NCI-H2227 treated with DMSO at 0.1 percent for 48 hours (cell line): ENCODE measurements at regions not wholly inside any gene's neighbourhood (a gene's known extent, or its start where the extent isn't known, plus 50 kb on each side); places are given as distances from the start of the nearest gene placed in this dataset.

Experiments
- DNase-seq: peaks from one replicate; lab custom pipeline; 2025; lab: John Stamatoyannopoulos, UW

DNA sequence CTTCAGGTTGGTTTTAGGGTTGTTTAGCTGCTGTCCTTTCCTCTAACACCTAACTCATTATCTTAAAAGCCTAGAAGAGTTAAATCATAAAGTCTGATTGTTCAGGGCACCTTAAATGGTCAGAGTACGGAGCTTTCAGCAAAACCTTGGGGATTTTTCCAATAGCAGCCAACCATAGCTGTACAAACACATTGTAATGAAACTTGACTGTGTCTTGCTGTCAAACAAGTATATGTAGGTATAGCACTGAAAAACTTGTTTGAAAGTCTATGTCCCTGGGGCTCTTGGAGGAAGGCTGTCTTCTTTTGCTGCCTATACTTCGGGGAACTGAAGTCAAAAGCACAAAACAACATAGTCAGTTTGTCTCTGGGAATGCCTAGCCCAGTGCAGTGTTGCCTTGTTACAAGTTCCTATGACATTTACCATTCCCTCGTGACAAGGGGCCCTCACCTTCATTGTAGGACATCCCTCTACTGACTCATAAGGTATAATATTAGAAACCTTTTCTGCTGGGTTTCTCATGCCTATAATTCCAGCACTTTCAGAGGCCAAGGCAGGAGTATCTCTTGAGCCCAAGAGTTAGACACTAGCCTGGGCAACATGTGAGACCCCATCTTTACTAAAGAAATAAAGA lies 474.5 kb upstream of the NBEA start:
- DNase-seq = no peak

DNA sequence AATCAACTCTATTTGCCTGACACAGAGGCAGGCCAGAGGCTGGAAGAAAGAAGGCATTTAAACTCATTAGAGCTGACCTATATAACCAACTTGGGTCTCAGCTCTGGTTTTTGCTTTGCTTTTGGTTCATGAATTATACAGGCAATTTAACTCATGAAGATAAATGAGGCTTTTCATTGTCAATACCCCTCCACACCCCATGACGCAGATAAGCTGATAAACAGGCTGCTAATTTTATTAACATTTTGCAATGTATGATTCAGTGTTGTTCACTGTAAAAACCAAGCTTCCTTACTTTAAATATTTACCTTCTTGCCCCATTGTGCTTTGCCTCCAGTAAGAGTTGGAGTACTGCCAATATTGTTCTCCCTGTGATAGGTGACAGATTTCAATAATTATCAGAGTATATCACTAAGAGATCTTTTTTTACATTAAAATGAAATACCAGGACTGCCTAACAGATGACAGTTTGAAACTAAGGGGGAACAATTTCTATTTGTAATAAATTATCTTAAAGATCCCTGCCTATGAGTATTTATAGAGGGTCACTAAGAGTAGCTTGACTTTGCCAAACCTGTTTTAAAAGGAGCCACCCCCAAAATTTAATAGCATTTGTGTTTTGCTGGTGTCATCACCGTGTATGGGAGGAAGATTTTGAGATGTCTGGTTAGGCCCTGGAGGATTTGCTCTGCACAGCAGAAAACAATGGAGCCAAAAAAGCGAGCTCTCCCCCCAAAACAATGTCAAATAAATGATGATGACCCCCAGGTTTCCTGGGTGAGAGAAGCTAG lies 472.7 kb upstream of the NBEA start:
- DNase-seq = no peak

DNA sequence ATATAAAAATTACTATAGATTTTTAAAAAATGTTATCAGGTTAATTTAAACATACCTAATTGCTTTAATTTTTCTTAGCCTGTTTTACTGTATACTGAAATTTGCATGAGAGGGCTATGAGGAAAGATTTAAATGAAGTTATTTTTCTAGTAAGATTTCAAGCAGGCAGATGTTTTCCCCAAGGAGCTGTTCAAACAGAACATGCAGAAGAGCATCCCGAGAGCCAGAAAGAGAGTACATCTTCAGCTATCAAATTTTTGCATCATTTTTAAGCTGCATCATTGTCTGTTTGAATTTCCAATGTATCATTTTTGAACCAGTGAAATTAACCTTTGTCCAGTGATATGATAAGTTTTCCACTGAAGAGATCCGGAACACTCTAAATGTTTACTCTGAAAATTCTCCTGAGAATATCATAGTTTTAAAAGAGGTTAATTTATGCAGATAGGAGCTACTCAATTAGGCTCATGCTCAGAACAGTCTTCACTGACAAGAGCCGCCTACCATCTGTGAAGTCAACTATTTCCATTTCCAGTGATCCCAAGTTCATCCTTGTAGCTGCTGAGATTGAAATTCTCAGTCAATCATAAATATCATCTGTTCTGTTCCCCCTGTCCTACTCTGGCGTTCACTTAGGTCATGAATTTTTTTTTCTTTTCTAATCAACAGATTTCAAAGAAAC lies 467.7 kb upstream of the NBEA start:
- DNase-seq = no peak

DNA sequence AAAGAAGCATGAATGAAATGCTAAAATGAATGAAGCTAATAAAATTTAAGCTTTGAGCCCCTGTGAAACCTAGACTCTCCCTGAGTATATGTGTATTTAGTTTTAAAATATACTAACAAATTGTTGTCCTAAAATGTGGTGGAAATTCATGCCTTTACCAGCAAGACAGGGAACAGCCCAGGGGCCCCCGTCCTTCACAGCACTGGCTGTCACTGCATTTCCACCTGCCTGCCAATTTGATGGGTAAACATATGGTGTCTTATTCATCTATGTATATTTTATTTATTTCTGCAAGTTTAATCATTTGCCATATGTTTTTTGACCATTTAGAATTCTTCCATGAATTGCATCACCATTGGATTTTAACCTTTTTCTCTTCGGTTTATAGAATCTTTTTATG lies 463.7 kb upstream of the NBEA start:
- DNase-seq = no peak

DNA sequence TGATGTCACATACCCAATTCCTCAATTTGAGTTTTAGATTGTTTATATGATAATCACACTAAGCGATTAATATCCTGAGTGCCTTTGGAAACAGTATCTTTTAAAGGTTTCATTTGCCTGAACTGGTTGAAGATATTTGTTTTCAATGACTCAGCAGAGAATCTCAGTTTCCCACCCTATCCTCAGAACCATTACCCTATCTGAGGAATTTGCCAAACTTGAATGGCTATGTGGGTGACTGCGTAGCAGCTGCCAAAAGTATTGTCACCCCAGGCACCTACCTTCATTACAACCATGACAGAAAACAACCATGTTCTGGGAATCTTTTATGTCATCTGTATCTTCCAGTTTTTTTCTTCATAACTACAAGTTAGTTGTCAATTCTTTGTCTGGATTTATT lies 440.1 kb upstream of the NBEA start:
- no peak for DNase-seq

DNA sequence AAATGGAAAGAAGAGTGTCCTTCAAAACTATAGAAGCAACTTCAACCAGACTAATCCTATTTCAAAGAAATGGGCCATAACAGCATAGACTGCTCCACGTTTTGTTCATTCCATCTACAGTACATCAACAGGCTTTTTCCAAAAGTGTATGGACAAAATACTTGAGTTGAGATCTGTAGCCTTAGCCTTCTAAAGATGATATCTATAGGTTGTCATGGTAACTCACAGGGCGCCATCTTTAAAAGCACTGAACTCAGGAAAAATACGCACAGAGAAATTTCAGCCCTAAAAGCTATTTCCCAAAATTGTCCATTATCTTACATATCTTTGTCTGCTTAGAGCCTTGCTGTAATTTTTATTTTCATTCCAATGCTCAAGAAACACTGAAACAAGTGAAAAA lies 439.4 kb upstream of the NBEA start:
- no peak for DNase-seq

DNA sequence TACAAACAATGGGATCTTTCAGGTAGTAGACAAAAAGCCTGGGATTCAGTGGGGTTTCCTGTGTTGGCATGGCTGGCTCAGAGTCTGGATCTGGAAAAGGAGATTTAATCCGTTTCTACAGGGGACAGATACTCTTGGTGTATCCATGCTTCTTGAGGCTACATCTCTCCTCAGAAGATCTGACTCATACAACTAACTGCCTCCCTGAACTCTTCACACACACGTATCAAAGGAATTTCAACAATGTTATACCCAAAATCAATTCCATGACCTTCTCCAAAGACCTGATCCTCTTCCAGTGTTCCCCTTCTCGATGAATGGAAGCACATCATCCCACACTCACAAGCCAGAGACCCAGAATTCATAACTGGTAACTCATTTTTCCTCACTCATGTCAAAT lies 435.3 kb upstream of the NBEA start:
- DNase-seq = no peak

DNA sequence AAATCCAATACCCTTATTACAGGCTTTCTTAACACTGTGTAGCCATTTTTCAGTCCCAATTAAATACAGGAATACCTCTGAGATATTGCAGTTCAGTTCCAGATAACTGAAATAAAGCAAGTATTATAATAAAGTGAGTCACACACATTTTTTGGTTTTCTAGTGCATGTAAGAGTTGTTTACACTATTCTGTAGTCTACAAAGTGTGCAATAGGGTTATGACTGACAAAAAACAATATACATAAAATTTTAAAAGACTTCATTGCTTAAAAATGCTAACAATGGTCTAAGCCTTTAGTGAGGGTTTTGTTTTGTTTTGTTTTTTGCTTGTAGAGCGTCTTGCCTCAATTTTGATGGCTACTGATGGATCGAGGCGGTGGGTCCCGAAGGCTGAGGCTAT lies 434.4 kb upstream of the NBEA start:
- DNase-seq = no peak

DNA sequence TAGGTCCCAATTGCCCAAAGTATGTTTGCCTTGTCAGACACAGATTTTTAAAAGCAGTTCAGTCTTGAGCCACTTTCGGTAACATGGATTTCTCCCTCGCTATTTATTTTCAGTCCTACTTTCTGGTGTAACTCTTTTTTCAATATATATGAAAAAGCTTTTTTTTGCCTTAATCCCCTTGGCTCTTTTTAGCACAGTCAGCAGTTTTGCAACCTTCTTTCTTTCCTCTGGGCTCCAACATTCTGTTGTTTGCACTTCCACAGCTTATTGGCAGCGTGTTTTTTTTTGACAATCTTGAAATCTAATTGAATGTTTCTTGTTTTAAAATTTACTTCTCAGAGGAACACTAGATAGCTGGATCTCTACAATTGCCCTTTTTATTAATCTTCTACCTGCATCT lies 429.3 kb upstream of the NBEA start:
- no peak for DNase-seq

DNA sequence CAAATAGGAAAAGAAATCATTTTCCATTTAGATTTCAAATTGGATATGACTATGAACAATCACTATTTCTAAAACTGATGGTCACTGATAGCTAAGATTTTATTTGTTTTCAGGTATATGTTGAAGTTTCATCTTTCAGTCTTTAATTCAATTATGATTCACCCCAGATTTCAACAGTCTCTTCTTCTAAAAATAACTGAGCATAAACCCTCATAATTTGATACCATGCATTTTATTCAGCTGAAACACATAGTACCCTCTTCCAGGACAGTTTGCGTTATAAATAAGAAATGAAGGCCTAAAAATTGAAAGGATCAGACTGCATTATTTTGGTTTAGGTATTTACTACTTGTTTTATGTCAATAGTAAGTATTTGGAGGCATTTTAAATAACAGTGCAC lies 428.5 kb upstream of the NBEA start:
- no peak for DNase-seq

DNA sequence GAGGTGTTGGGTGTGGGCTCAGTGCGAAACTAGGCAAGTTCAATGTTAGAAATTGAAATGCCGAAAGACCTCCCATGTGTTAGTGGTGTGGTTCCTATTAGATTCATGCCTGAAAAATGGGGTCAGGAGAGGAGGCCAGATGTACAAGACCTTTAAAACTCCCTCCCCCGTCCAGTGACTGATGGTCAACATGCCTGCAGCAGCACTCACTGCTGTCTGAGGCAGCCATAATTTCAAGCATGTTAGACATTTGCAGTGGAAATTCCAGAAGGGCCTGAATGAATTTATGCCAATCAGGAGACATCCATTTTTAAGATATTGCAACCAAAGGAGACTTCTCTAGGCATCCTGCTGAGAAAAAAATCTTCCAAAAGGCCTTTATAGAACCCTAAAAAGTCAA lies 426.9 kb upstream of the NBEA start:
- no peak for DNase-seq

DNA sequence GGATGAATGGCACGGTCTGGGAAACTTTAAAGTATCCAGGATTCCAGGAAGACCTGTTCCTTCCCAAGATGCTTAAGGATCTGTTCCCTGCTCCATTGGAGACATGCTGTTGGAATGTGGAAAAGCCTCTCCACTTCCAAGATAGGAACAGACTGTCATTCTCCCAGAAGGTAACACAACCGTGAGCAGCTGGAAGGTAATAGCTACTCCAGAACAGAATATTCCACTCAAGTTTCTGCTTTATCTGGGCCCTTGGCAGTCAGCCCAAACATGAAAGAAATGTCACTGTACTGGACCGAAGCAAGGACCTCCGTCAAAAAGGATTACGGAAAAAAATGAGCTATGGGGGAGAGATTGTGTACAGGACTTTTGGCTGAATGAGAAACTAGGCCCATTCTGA lies 420.9 kb upstream of the NBEA start:
- DNase-seq = no peak

DNA sequence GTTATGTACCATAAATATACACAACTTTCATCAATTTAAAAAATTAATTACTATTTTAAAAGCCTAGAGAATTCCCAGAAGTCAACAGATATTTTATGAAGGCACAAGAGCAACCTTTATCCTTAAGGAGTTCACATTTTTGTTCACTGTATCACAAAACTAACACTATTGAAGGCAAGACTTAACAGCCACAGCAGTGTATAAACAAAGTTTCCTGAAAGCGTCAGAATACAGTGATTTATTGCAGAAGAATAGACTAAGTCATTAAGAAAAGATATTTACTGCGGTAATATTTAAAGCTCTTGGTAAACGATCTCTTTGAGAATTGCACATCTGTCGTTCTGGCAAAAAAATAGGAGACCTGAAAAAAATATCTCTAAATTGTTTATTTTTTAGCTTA lies 419.3 kb upstream of the NBEA start:
- no peak for DNase-seq

DNA sequence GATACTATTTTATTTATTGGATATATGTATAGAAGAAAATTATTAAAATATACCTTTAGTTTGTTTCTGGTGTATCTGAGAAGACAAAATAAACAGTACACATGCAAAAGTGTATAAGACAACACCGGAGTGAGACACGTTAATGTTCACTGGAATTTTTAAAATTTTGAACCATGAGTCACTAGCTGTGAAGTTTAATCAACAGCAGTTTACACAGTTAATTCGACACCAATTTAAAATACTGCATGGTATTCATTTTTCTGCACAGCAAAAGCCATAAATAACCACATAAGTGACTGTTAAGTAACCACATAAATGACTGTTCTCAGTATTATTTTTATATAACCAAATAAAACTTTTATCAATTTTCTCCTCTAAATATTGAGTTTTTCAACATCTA lies 418.7 kb upstream of the NBEA start:
- no peak for DNase-seq

DNA sequence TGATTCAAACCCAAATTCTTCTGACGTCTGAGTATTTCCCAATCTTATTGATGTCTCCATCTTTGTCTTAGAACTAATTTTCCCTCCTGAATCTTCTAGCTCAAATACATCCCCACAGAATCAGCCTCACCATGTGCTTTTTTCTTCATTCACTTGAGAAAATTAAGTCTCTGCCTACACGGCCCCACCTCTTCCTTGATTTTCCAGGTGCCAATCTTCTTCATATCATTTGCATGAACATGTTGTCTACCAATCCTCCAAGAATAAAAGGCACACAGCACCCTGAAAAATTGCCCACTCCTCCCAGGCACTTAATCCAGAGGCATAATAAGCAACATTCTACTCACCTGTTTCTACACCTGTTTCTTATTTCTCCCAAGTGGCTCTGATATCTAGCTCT lies 408.1 kb upstream of the NBEA start:
- DNase-seq = no peak

DNA sequence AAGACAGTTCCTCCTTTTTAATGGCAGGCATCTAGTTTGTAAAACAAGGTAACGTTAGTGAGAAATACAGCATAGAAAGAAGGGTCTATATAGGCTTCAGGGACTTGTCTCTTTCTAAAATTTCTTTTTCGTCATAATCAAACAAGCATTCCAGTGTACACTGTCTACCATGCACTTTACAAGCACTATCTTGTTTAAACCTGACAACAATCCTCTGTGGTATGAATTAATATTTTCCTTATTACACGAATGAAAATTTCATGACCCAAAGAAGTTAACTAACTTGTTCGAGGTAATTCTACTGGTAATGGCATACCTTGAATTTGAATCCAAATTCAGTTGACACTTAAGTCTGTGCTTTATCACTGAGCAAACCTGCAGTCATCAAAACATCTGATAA lies 399.7 kb upstream of the NBEA start:
- no peak for DNase-seq

DNA sequence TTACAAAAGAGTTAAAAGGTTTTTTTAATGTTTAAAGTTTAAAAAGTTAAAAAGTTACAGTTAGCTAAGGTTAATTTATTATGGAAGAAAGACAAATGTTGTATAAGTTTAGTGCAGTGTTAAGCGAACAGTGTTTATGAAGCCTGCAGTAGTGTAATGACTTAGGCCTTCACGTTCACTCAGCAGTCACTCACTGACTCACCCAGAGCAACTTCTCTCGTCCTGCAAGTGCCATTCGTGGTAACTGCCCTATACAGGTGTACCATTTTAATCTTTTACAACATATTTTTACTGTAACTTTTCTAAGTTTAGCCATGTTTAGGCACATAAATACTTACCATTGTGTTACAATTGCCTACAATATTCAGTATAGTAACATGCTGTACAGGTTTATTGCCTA lies 398.2 kb upstream of the NBEA start:
- DNase-seq = no peak

DNA sequence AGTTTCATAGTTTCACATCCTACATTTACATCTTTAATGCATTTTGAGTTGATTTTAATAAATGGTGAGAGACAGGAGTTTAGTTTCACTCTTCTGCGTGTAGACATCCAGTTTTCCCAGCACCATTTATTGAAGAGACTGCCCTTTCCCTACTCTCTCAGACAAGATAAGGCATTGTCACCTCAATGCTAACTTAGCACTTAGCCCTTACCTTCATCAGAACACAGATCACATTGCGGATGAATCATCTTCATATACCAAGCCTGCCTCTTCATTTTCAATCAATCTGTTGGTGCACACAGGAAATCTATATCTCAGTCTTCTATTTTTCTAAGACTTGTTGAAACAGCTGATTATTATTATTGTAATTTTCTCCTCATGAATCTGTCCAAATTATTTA lies 396.6 kb upstream of the NBEA start:
- DNase-seq = no peak

DNA sequence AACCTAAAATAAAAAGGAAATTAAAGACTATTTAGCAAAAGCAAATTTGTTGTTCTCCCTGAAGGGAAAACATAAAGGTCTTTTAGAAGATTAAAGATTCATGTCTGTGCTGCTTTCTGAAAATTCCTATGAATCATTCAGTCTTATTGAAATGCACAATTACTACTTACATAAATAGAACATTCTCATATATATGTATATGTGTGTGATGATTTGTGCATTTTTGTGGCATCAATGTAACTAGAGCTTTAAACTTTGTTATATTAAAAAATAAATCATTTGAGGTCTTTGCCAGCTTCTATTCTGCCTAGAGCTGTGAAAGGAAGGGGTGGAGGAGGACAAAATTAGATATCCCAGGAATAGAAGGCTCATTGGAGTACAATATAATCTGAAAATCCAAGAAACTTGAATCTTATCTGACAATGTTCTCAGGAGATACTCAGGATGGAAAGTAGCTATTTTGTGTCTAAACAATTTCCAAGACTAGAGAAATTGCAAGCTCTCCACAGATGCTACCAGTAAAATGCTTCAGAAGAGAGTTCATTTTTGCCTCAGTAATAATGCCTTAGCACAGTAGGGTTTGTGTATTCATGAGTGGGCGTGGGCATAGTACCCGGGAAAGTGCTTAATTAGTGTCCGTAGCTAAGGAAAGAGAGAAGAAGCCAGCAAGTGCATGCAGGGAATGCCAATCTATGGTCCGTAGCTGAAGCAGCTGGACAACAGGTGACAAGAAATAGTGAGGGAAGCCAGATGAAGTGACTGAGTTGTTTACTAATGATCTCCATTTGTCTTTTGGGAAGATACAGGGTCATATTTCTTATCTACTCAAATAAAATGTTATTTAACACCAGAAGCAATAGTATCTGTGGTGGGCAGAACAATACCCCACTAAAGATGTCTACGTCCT lies 395.5 kb upstream of the NBEA start:
- no peak for DNase-seq

DNA sequence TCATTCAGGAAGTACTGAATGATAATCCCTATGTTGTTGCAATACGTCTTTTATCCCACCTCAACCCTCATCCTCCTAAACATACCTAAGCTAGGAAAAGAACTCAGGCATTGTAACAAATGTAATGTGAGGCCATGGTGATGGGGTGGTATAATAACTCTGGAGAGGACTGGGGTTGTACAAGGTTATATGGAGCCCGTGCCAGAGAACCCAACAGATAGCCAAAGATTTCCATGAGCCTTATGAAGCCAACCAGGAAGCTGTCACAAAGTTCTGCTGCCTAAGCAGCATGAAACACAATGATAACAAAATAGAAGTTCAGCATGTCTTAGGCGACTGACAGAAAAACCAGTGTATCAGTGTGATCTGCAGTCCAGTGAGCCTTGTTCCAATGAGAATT lies 394.1 kb upstream of the NBEA start:
- no peak for DNase-seq

DNA sequence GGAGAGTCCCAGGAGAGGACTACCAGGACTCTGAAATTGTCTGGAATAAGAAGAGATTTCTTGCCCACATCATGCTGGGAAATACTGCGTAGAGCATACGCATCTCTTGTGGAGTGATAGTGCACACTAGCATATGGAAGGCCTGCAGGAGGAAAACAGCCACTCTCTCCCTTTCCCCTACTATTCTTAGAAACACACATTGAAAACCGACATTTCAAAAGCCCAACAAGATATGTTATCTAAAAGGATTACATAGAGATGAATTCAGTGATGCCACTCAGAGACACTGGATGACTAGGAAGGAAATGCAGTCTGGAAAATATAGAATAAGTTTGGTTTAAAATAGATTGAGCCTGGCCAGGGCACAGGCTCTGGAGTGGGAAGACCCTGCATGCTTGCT lies 388.7 kb upstream of the NBEA start:
- DNase-seq = no peak

DNA sequence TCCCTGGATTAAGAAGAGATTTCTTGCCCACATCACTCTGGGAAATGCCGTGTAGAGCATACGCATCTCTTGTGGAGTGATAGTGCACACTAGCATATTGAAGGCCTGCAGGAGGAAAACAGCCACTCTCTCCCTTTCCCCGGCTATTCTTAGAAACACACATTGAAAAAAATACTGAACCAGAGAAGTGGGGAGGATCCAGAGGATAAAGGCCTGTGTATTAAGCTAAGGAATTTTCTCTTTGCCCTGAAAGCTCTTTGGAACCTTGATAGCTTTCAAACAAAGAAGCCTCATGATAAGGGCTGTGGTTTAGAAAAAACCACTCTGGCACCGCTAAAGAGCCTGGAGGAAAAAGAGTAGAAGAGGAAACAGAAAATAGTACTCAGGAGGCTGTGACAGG lies 386.1 kb upstream of the NBEA start:
- DNase-seq = no peak

DNA sequence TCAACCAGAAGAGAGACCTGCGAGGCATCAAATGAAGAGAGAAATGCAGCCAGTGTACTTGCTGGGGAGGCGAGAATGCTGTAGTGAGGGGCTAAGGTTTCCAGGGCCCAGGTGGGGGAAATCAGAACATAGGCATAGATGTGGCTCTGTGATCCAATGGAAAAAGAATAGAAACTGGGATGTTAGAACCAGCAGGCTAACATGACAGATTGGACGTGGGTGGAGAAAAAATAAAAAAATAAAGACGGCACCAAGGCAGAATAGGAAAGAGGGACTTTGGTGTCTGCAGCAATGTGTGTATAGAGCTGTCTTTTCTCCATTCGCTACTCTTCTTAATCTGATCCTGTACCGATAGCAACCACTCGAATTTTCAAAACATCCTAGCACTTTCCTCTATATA lies 381.0 kb upstream of the NBEA start:
- no peak for DNase-seq
